Fibroblast of gingiva (primary cell): ENCODE measurements at regions not wholly inside any gene's neighbourhood (a gene's known extent, or its start where the extent isn't known, plus 50 kb on each side); places are given as distances from the start of the nearest gene placed in this dataset.
"Not testable (repeated sequence)": the region's sequence is repeated elsewhere in the genome, so short reads cannot be mapped to it uniquely, and the experiment has no call there.

ENCODE experiments used
- DNase-seq: peaks from one replicate; pipeline ENCODE4 v3.0.0-alpha.2; 2011; ENCODE audit warnings: low read depth

DNA sequence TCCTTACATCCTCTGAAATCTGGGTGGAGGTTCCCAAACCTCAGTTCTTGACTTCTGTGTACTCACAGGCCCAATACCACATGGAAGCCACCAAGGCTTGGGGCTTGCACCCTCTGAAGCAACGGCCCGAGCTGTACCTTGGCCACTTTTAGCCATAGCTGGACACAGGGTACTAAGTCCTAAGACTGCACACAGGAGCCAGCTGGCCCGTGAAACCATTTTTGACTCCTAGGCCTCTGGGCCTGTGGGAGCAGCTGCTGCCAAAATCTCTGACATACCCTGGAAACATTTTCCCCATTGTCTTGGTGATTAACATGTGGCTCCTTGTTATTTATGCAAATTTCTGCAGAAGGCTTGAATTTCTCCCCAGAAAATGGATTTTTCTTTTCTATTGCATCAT, 204.5 kb downstream of the C12orf75 start:
- DNase-seq = not testable (repeated sequence)

DNA sequence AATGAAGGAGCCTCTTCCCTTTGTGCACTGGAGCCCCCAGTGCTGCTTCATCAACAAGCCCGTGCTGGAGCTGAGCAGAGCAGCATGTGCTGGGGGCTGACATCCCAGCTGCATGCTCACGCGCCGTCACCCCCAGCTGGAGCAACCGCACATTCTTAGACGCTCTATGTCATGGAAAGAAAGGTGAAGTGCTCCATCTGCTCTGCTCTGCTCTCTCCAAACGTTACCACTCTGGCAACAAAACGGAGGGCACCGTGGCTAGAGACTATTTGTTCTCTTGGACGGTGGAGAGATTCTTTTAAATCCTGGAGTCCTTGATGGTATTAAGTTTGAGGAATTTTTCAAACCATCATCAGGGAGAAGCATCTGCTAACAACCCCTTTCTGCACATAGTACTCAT, 208.4 kb downstream of the C12orf75 start:
- no peak for DNase-seq

DNA sequence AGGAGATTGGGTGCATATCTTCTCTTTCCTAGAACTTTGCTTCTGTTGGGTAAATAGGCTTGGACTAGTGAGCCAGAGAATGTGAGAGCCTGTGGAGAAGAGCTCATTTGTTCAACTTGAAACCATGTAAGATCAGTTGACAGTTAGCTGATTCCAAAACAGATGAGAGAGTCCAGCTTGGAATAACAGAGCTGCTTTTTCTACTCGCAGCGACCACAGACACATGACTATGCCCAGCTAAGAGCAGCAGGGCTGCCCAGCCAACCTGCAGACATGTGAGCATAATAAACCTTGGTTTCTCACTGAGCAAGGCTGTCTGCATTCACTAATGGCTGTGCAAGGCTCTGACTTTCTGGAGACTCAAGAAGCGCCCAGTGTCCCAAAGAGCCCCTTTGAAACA, 209.2 kb downstream of the C12orf75 start:
- DNase-seq = no peak

DNA sequence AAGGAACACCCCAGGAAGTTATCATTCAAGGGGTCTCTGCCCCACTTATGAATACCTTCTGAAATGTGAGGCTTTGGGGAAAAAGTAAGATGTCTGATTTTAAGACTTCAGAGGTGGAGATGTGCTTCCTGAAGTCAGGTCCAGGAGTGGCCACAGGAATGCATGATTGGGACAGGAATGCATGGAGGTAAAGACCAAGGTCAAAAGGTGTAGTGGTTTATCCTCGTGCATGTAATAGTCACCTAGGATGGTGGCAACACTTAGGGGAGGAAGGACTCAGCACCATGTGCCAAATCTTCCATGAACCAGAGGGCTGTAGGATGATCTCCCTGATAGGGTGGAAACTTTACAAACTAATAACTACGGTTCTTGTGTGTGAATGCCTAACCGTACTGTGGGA, 217.3 kb downstream of the C12orf75 start:
- no peak for DNase-seq

DNA sequence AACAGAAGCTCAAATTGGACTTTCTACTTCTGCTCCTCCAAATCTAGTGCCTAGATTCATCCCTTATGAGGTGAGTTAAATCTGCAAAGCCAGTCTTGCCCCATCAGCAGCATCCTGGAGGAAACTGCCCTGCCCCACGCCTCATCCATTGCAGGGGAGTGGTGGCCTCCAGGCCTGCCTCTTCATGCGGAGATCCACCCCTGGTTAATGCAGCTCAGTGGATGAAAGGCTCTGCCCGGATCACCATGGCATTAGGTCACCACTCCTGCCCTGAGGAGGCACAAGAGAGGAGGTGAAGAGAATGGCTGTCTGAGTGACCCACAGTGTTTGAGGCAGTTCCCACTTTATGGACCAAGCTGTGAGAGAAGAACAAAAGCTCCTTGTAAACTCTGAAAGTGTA, 218.1 kb downstream of the C12orf75 start:
- DNase-seq = no peak

DNA sequence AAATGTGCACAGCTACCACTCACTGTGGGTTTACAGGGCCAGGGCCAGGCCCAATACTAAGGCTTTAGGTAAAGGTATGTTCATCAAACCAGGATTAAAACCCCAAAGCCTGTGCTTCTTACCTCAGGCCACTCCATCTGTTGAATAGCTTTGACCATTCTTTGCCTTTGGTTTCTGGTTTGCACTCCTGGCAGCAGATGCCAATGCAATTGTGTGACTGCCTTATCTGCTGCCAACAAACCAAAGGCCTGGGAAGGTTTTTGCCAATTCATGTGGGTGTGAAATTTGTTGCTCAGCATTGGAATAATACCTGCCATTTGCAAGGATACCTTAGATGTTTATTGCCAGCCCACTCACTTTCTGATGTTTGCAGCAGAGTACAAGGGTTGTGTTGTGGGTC, 221.6 kb downstream of the C12orf75 start:
- no peak for DNase-seq

DNA sequence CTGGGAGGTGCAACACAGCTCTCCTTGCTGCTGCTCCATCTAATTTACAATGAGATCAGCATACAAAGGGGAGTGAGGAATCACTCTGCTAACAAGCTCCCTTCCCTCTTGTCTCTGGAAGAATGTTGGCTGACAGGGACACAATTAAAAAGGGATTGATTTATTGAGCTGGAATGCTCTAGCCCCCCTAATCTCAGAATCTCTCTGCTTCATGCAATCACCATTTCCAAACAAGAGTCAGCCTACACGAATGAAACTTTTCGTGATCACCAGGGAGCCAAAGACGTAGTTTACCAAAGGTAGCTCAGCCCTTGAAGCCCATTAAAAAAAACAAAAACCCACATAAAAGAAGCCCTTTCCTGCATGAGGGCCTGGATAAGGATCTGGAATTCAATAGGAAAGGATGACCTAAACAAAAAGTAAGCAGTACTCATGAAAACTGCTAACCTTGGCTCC, 223.8 kb downstream of the C12orf75 start:
- no peak for DNase-seq

DNA sequence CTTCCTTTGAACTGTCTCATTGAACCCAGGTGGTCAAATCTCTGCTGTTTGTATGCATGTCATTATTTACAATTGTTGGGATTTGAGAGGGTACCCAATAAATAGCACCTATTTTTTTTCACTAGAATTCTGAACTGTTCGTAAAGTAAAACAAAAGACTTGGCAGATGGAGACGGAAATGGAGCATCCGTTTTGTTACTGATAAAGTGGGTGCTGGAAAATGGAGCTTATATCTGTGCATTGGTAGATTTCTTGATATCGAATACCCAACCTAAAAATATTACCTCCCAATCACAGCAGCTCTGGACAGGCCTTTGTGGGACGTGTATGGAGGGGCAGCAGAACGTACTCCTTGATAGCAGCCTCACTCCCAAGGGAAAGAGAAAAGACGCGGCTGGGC, 224.4 kb downstream of the C12orf75 start:
- no peak for DNase-seq

DNA sequence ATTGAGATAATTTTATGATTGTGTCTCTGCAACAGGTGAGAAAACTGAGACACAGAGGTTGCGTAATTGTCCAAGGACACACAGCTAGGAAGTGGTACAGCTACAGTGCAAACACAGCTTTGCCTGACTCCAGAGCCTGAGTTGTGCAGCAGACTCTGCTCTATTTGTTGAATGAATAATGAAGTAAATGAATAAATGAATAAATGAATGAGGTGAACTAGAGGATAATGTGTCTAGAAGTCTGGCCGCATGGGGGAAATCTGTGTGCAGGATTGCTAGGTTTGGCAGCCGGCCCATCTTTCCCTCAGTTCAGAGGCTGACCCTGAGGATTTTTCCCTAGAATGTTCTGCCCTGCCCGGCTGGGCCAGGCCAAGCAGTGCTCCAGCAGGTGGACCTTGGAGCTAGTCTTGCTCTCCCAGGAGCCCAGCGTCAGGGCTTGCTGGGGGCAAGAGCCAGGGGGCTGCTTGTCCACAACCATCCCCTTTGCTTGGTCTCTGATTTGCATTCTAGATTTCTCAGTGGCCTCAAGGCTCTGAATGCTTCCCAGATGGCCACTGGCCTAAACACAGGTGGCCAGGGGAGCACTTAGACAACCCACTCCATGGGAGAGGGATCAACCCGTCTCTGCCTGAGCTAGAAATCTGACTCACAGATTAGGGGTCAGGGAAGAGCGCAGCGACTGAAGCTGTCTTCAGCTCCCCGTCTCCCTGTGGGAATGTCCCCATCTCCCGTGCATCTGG, 225.2 kb downstream of the C12orf75 start:
- DNase-seq = no peak

DNA sequence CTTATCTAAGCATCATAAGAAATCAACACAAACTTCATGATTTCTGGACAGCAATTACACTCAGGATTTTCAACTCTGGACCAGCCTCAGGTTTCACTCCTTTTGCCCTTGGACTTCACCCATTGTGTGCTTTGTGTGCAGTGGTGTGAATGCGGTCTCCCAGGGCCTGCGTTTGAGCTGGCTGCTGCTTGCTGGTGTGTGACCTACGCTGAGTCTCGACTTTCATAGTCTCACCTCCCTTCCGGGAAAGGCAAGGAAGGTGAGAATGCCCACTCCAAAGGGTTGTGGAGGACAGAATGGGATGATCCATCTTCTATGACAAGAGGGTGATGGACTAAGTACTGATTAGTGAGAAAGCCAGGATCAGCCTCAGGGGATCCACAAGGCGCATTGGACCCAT, 228.8 kb downstream of the C12orf75 start:
- no peak for DNase-seq

DNA sequence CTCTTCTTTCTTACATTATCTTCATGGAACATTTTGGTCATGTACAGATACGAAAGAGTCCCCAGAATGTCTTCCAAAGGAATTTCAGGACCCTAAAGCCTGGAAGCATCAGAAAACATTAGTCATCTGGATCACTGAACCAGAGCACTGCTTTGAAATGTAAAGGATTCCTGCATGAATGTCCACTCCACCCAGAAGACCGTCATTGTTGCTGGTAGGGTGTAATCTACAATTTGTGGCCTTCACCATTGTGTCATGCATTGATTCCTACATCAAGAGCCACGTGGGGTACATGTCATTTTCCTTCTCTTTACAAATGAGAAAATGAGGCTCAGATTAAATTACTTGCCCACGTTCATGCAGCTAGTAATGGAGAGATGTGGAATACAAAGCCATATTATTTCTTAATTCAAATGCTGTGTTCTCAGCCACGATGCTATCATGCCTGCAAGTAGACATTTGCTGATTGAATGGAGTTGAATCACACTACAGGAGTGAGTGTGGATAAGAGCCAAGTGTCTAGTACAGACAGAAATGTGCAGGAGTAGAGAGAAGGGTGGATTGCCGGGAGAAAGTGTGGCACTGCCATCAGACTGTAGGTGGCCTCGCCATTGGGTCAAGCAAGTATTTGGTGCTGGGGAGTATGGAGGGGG, 231.2 kb downstream of the C12orf75 start:
- DNase-seq = no peak

DNA sequence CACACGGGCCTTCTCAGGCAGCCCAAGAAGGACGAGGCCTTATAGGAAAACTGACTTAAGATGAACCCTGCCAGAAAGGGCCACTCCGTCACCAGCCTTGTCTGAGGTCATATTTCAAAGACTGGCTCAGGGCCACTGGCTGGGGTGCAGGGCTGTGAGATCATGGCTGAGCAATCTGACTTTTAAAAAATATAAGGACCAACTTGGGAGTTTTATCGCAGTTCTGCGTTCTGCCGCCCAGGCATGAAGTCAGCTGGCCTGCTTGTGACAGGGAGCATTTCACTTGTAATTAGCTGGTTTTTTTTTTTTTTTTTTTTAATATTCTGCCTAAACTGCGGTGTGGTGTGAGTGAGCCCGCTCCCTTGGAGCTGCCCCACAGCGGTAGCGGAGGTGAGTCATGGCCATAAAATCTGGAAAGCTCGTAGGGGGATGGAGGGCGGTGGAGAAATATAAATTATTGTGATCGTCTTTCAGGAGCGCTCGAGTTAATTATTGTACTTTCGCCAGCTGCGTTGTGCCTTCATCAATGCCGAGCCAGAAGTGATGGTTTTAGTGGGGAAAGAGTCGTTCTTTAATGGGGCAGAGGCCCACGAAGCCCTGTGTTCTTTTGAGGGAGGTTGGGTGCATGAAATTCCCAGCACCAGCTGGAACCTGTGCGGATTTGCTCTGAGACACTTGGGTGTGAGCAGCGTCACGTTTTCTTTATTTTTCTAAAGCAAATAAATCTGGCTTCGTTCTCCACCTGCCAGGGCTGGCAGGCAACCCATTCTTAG, 231.9 kb downstream of the C12orf75 start:
- no peak for DNase-seq

DNA sequence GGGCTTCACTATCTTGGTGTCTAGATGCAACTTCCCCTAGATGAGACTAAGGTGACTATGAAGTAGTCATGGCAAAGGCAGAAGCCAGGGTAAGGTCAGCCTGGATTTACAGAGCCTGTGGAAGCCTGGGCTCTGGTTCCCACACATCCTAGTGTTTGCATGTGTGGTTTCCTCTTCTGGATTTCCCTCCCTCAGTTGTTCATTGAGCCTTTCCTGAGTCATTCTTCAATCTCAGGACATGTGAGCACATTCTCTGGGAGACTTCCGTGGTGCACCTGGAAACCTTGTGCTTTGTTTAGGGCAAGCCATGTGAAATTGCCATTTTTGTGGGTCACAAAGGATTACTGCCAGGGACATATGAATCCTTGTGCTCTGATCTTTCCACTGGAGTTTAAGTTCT, 236.6 kb downstream of the C12orf75 start:
- no peak for DNase-seq

DNA sequence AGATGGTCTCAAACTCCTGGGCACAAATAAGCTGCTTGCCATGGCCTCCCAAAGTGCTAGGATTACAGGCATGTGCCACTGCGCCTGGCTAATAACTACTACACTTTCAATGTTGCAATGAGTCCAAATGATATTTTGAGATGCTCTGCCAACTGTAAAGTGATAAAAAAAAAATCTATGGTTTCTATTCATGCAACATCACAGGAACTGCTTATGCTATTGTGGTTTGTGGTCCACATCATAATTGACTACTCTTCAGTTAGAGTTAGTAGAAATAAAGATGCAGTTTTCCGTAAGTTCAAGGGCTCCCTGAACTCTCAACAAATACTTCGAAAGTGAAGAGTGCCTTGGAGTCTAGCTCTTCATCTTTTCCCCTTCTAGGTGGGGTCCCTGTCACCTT, 239.4 kb downstream of the C12orf75 start:
- DNase-seq = no peak

DNA sequence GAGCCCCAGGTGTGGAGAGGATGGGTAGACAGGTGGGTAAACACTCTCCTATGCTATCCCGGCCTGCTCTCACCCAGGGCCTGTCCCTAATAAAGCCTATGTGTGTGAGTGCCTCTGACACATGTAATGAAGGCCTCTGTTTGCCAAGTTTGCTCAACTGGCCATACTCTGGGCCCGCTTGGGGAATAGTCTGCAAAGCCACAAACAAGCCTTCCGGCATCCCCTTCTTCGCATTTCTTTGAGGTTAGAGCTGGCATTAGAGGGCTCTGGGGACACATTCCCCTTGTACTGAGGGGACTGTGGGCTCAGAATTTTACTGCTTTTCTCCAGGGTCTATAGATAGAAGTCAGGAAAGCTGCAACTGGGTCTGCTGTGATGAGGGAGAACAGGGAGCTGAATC, 240.5 kb downstream of the C12orf75 start:
- no peak for DNase-seq

DNA sequence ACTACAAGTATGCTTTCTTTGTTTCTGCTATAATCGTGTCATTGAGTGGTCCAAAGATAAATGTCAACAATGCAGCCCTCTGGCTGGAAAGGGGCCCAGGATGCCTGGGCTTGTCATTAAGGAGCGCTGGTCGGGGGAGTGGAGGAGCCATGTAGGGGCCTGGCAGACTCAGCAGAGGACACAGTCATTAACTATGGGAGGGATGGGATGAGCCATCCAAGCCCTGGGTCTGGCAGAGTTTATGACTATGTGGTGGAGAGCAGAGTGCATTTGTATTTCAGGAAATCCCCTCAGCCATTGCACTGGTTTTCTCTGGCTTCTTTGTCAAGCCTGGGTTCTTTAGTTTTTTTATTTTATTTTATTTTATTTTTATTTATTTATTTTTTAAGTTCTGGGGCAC, 243.1 kb downstream of the C12orf75 start:
- no peak for DNase-seq

DNA sequence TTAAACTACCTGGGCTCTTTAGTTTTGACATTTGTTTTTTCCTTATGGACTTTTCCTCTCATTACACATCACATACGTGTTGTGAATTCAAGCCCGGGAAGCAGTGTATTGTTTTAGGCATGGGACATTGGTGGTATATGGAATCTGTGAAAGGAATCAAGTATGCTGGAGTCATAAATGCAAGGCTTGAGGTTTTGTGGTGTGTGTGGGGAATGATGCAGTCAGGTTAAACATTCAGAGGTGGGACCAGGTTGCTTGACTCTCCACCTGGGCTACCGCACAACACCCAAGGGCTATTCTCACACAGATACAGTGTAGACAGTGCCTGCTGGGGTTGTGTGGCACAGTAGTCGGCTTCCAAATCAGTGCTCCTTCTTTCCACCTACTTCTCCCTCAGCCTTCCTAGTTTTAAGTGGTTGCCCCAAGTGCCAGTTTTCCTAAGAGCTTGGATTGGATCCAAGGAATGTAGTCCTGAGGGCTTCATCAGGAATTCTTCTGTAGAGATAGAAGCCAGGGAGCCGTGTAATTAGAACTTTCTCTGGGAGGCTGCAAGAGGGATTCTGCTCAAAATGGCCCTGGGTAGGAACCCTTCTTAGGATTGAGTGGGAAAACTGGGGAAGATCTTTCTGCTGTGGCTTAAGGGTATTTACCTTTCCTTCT, 243.7 kb downstream of the C12orf75 start:
- no peak for DNase-seq

DNA sequence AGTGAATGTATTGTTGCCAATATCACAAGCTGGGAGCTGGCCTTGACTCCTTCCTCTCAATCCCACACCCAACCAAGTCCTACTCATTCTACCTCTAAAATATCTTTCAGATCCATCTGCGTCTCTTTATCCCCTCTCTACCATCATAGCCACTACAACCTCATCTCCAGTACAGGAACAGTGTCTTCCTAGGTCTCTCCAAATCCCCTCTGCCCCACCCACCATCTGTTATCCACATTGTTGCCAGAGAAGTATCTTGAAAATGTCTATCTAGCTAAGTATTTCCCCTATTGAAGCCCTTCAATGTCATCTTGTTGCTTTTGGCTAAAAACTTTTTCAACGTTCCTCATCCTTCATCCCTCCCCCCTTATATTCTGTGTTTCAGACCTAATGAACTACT, 244.7 kb downstream of the C12orf75 start:
- no peak for DNase-seq

DNA sequence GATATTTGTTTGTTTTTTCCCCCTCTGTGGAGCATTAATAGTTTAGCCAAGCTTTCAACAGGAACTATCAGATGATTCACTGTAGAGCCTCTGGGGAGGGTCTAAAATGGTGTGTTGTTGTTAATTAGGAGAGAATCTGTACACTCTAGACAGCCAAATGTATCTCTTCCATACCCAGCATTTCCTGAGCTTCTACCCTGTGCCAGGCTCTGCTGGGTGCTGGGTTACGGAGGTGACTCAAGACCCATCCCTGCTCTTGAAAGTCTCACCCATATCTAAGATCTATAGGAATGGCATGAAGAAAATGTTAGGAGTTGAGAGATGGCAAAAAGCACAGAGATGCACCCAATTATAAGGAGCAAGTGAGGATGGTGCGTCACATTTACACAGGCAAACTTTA, 245.8 kb downstream of the C12orf75 start:
- no peak for DNase-seq

DNA sequence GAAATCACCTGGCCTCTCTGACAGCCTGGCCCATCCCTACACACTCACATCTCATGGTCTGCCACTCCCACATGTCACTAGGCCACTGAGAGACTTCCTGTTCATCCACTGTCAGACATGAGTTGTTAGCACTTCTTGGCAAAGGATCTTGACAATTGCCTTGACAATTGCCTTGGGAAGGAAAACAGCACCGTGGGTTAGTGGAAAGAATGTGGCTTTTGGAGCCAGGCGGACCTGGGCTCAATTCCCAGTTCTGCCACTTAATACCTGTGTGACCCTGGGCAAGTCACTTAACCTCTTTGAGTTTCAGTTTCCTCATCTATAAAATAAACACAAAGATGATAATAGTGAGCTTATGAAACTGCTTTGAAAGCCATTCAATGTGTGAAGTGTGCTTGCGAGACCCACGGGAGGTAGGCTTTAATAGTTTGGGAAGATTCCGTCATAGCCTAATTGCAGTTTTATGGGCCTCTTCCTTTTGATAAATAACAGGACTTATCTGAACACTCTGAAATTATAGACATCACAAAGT, 250.4 kb downstream of the C12orf75 start:
- no peak for DNase-seq

DNA sequence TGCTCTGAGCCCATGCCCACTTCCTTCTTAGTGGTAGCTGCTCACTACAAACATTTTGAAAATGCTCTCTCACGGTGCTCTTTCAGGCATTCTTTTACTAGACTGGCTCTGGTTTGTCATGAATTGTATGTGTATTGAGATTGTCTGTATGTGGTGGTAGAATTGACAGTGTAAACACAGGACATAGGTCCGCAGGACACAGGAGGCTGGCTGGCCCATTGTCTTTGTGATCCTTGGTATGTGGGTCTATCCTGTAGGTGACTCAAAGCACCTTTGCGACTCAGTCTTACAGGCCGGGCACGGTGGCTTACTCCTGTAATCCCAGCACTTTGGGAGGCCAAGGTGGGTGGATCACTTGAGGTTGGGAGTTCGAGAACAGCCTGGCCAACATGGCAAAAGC, 250.9 kb downstream of the C12orf75 start:
- no peak for DNase-seq

DNA sequence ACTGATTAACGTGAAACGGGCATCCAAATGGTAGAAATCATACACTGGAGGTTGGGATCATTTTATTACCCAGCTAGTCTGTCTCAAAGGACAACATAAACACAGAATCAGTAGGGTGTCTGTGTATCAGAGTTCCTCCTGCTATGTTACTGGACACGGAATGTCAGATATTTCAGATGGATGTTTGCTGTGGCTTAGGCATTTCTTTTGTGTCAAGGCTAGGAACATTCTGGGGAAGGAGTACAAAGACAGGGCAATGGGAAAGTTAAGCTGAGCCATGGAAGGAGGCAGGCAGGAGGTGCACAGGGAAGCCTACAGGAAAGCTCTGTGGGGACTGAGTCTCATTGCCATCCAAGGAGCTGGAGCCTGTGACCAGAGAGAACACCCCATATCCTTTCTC, 254.6 kb downstream of the C12orf75 start:
- no peak for DNase-seq
